ENCODE measurements at regions not wholly inside any gene's neighbourhood (a gene's known extent, or its start where the extent isn't known, plus 50 kb on each side); places are given as distances from the start of the nearest gene placed in this dataset.
"Not testable (repeated sequence)": the region's sequence is repeated elsewhere in the genome, so short reads cannot be mapped to it uniquely, and the experiment has no call there.

- not testable (repeated sequence) for H3K9me3 ChIP-seq (ENCODE audit: insufficient read depth, low read length); H3K27me3 ChIP-seq (ENCODE audit: insufficient read depth, insufficient read length); DNase-seq (ENCODE audit: low read depth, low spot score); H3K9ac ChIP-seq (ENCODE audit: insufficient read length, low read depth); H3K4me1 ChIP-seq (ENCODE audit: insufficient read depth, insufficient read length); H3K36me3 ChIP-seq (ENCODE audit: insufficient read depth, insufficient read length, low read length); H3K4me3 ChIP-seq (ENCODE audit: insufficient read length, low read depth)
Measured at GRCh38 chr10:42192450-42192849, 445.9 kb downstream of the ZNF33B start.

DNA sequence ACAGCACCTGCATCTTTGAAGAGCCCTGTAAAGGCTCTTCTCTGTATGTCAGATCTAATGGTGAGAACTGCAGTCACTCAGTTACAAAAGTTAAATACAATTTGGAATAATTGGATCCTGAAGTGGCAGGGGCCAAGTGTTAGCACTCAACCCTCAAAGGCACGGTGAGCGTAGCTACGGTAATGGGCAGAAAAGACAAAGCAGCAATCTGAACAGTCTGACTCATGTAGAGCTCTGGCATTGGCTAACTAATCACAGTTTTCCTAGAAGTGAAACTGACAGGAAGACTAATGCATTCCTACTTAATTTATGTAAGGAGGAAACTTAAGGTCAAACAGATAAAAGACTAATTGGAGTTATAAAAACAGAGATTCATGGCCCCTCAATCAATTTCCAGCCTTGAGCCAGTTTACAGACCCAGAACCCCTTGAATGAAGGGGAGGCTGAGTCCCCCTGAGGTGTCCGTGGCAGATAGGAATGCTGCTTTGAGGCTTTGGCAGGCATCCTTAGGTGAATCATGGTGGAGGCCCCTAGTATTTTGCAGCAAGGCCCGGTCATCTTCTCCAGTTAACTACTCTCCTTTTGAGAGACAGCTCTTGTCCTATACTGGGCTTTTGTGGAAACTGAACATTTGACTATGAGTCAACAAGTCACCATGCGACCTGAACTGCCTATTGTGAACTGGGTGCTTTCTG lies 450.7 kb downstream of the ZNF33B start:
- not testable (repeated sequence) for H3K27me3 ChIP-seq (ENCODE audit: insufficient read depth, insufficient read length); H3K9ac ChIP-seq (ENCODE audit: insufficient read length, low read depth); H3K4me3 ChIP-seq (ENCODE audit: insufficient read length, low read depth); H3K36me3 ChIP-seq (ENCODE audit: insufficient read depth, insufficient read length, low read length); H3K4me1 ChIP-seq (ENCODE audit: insufficient read depth, insufficient read length); DNase-seq (ENCODE audit: low read depth, low spot score); H3K9me3 ChIP-seq (ENCODE audit: insufficient read depth, low read length)

GRCh38 chr10:42177793-42178689 lies 460.3 kb downstream of the ZNF33B start:
- peaks cover 22% of the 10 kb centered on the region for H3K27me3 ChIP-seq (ENCODE audit: insufficient read depth, insufficient read length)
- H3K9me3 ChIP-seq (ENCODE audit: insufficient read depth, low read length); H3K9ac ChIP-seq (ENCODE audit: insufficient read length, low read depth); H3K36me3 ChIP-seq (ENCODE audit: insufficient read depth, insufficient read length, low read length); H3K4me3 ChIP-seq (ENCODE audit: insufficient read length, low read depth); H3K4me1 ChIP-seq (ENCODE audit: insufficient read depth, insufficient read length): not testable (repeated sequence)
- DNase-seq (ENCODE audit: low read depth, low spot score), result peak; percentile 11

DNA sequence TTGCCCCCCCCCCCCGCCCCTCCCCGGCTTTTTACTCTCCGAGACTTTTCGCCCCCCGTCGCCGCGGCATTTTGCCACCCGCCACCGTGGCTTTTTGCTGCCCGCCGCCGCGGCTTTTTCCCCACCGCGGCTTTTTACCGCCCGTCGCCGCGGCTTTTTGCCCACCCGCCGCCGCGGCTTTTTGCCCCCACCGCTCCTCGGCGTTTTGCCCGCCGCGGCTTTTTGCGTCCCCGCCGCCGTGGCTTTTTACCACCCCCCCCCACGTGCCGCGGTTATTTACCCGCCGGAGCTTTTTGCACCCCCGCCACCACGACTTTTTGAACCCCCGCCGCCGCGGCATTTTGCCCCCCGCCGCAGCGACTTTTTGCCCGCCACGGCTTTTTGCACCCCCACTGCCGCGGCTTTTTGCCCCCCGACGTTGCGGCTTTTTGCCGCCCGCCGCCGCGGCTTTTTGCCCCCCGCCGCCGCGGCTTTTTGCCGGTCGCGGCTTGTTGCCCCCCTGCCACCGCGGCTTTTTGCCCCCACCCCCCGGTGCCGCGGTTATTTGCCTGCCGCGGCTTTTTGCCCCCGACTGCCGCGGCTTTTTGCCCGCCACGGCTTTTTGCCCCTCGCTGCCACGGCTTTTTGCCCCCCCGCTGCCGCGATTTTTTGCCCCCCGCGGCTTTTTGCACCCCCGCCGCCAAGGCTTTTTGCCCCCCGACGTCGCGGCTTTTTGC lies 461.1 kb downstream of the ZNF33B start:
- DNase-seq (ENCODE audit: low read depth, low spot score), result no peak
- Histone ChIP-seq H3K4me3 (ENCODE audit: insufficient read length, low read depth) (no peak overlapping the region), H3K4me1 (ENCODE audit: insufficient read depth, insufficient read length) (no peaks in the 10 kb centered on the region), H3K36me3 (ENCODE audit: insufficient read depth, insufficient read length, low read length) (no peaks in the 10 kb centered on the region), H3K27me3 (ENCODE audit: insufficient read depth, insufficient read length) (peaks cover 22% of the 10 kb centered on the region), H3K9me3 (ENCODE audit: insufficient read depth, low read length) (no peaks in the 10 kb centered on the region), H3K9ac (ENCODE audit: insufficient read length, low read depth) (no peak overlapping the region)
- TF ChIP-seq SUZ12 (IDR thresholded peaks at IDR 0.05; ENCODE audit: extremely low read depth, insufficient read depth, insufficient read length) (peak; percentile 77), YY1 (IDR thresholded peaks at IDR 0.05; ENCODE audit: insufficient read depth, insufficient read length) (no peak), ZNF274 (IDR thresholded peaks at IDR 0.05; ENCODE audit: low read depth, low read length) (no peak)

- DNase-seq (ENCODE audit: low read depth, low spot score), result no peak
- H3K27me3 ChIP-seq (ENCODE audit: insufficient read depth, insufficient read length), result no peaks in the 10 kb centered on the region
- TF ChIP-seq ZNF274 (IDR thresholded peaks at IDR 0.05; ENCODE audit: low read depth, low read length) (no peak), SUZ12 (IDR thresholded peaks at IDR 0.05; ENCODE audit: extremely low read depth, insufficient read depth, insufficient read length) (no peak), YY1 (IDR thresholded peaks at IDR 0.05; ENCODE audit: insufficient read depth, insufficient read length) (no peak)
- no peaks in the 10 kb centered on the region for H3K36me3 ChIP-seq (ENCODE audit: insufficient read depth, insufficient read length, low read length)
- no peaks in the 10 kb centered on the region for H3K9me3 ChIP-seq (ENCODE audit: insufficient read depth, low read length)
- no peak overlapping the region for H3K4me3 ChIP-seq (ENCODE audit: insufficient read length, low read depth)
- H3K4me1 ChIP-seq (ENCODE audit: insufficient read depth, insufficient read length), result no peaks in the 10 kb centered on the region
- H3K9ac ChIP-seq (ENCODE audit: insufficient read length, low read depth), result no peak overlapping the region
Measured at GRCh38 chr10:42150428-42151061, 487.8 kb downstream of the ZNF33B start.

- H3K4me3 ChIP-seq (ENCODE audit: insufficient read length, low read depth), result no peak overlapping the region
- no peak for DNase-seq (ENCODE audit: low read depth, low spot score)
- no peaks in the 10 kb centered on the region for H3K36me3 ChIP-seq (ENCODE audit: insufficient read depth, insufficient read length, low read length)
- no peaks in the 10 kb centered on the region for H3K27me3 ChIP-seq (ENCODE audit: insufficient read depth, insufficient read length)
- no peak for TF ChIP-seq ZNF274 (IDR thresholded peaks at IDR 0.05; ENCODE audit: low read depth, low read length)
- TF ChIP-seq YY1 (IDR thresholded peaks at IDR 0.05; ENCODE audit: insufficient read depth, insufficient read length), result no peak
- TF ChIP-seq SUZ12 (IDR thresholded peaks at IDR 0.05; ENCODE audit: extremely low read depth, insufficient read depth, insufficient read length), result no peak
- no peak overlapping the region for H3K9ac ChIP-seq (ENCODE audit: insufficient read length, low read depth)
- H3K4me1 ChIP-seq (ENCODE audit: insufficient read depth, insufficient read length), result no peaks in the 10 kb centered on the region
- H3K9me3 ChIP-seq (ENCODE audit: insufficient read depth, low read length), result no peaks in the 10 kb centered on the region
Measured at GRCh38 chr10:42149722-42150427, 488.5 kb downstream of the ZNF33B start.
